ENCODE measurements at regions not wholly inside any gene's neighbourhood (a gene's known extent, or its start where the extent isn't known, plus 50 kb on each side); places are given as distances from the start of the nearest gene placed in this dataset.

DNA sequence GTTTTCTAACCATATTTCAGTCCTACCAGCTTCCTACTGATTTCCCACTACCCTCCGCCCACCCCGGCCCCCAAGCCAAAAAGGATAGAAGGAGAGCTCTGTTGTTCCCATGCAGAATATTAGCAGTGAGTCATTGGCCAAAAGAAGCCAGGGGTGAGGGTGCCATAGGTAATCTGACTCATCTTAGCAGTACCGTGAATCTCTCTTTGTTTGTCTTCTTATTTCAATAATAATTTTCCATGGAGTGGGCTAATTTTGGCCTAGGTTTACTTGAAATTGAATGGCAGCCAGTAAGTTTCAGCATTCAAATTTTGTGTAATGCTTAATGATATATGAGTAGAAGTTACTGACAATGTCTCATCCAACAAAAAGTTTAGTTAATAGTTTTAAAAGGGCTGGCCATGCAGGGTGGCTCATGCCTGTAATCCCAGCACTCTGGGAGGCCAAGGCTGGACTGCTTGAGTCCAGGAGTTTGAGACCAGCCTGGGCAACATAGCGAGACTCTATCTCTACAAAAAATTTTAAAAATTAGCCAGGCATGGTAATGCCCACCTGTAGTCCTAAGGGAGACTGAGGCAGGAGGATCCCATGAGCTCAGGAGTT is 74.2 kb downstream of the C9orf152 start:
- DNase-seq (ENCODE audit: low read depth in 2 of 2) = peak; percentile 43 to 68

DNA sequence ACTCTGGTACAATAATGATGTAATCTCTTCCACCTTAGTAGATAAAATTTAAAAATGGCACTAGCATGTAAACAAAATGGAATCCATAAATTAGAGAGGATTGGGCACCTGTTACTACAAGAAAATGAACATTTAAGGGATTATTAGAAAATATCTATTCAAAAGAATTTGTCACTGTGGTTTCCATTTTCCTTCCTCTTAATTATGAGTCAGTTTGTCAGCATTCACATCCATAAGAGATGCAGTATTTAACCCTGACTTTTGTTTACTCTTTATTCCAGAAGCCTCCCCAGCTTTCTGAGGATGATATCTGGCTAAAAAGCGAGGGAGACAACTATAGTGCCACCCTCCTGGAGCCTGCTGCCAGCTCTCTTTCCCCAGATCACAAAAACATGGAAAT is 72.1 kb downstream of the C9orf152 start:
- DNase-seq (ENCODE audit: low read depth in 2 of 2) = peak in 1 of 2 donors; percentile 57

- no peak for DNase-seq (ENCODE audit: low read depth in 2 of 2)
Measured at GRCh38 chr9:110136802-110137201, 71.2 kb downstream of the C9orf152 start.

GRCh38 chr9:110140276-110140675 is 67.7 kb downstream of the C9orf152 start:
- DNase-seq (ENCODE audit: low read depth in 2 of 2) = no peak

- peak; percentile 24 to 68 for DNase-seq (ENCODE audit: low read depth in 2 of 2)
Measured at GRCh38 chr9:110141227-110141793, 66.6 kb downstream of the C9orf152 start.

DNA sequence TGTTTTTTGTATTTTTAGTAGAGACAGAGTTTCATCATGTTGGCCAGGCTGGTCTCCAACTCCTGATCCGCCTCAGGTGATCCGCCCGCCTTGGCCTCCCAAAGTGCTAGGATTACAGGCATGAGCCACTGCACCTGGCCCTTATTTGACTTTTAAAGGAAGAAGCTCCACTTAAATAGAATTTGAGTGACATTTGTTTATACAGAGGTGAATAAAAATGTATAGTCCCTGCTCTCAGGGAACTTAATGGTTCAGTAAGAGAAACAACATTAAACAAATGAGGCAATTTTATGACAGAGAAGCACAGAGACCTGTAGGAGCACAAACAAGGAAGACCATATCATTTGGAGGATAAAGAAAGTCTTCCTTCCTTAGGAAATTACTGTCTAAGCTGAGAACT is 65.7 kb downstream of the C9orf152 start:
- no peak for DNase-seq (ENCODE audit: low read depth in 2 of 2)

DNA sequence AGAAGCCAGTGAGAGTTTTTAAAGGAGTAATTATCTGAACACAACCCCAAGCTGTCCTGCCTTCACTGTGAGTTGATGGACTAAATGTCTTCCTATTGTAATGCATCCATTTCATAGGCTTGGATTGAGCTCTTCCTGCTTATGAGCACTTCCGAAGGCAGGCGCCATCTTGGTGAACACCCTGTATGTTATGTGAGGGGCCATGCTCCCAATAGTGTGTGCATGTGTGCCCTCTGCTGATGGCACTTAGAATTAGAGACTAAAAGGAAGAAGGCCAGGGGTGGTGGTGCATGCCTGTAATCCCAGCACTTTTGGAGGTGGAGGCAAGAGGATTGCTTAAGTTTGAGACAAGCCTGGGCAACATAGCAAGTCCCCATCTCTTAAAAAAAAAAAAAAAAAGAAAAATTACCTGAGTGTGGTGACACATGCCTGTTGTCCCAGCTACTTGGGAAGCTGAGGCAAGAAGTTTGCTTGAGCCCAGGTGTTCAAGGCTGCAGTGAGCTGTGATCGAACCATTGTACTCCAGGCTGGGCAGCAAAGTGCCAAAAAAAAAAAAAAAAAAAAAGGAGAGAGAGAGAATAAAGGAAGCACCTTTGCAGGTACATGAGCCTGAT is 65.0 kb downstream of the C9orf152 start:
- peak in 1 of 2 donors; percentile 42 for DNase-seq (ENCODE audit: low read depth in 2 of 2)

- DNase-seq (ENCODE audit: low read depth in 2 of 2) = peak; percentile 21 to 28
Measured at GRCh38 chr9:110143485-110143884, 64.5 kb downstream of the C9orf152 start.

- peak; percentile 41 to 52 for DNase-seq (ENCODE audit: low read depth in 2 of 2)
Measured at GRCh38 chr9:110143950-110144545, 63.9 kb downstream of the C9orf152 start.

GRCh38 chr9:110146373-110146772 is 61.6 kb downstream of the C9orf152 start:
- no peak for DNase-seq (ENCODE audit: low read depth in 2 of 2)

- DNase-seq (ENCODE audit: low read depth in 2 of 2) = peak in 1 of 2 donors; percentile 57
Measured at GRCh38 chr9:110148384-110148783, 59.6 kb downstream of the C9orf152 start.

DNA sequence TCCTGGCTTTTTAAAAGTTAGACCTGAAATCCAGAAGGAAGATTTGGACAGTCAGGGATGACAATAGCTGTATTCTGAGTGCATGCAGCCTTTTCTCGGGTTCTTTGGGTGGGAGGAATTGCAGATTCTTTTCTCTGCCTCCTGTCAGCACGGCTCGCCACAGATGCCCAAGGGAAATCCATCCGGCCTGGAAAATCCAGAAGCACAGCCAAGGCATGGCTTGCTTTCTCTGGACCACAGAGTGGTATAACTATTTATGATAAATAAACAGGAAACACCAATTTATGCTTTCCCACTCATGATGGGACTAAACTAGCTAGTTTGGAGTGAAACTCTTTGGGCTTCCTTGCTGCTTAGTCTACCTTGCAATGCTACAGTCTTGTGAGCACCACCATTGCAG is 59.1 kb downstream of the C9orf152 start:
- DNase-seq (ENCODE audit: low read depth in 2 of 2) = no peak

All from lung microvascular endothelial cell (primary cell).